AG10803 (cell line): ENCODE measurements at regions not wholly inside any gene's neighbourhood (a gene's known extent, or its start where the extent isn't known, plus 50 kb on each side); places are given as distances from the start of the nearest gene placed in this dataset.

Experiments used
- DNase-seq: peaks from one replicate; pipeline ENCODE4 v3.0.0; 2010; ENCODE audit warnings: low read depth
- H3K4me3 ChIP-seq: 2 replicates; pipeline ENCODE4 v1.5.1; 2011; ENCODE audit warnings: mild to moderate bottlenecking, low read length, control low read depth
- CTCF ChIP-seq: conservative IDR thresholded peaks from 2 replicates; pipeline ENCODE4 v1.5.1; 2011; ENCODE audit warnings: mild to moderate bottlenecking, low read length, control low read depth, inconsistent platforms

GRCh38 chr4:175125410-175126068 is 207.4 kb downstream of the ADAM29 start:
- no peak for DNase-seq

GRCh38 chr4:175127314-175127713 is 209.2 kb downstream of the ADAM29 start:
- no peak overlapping the region for H3K4me3 ChIP-seq
- no peak for DNase-seq
- TF ChIP-seq CTCF = no peak

More at GRCh38 chr4:175125410-175126068, 207.4 kb downstream of the ADAM29 start:
- H3K4me3 ChIP-seq = no peak overlapping the region
- TF ChIP-seq CTCF = no peak

GRCh38 chr4:175129797-175130196 is 211.6 kb downstream of the ADAM29 start:
- no peak for DNase-seq
- TF ChIP-seq CTCF = no peak
- H3K4me3 ChIP-seq = no peak overlapping the region

GRCh38 chr4:175139205-175139604 is 221.0 kb downstream of the ADAM29 start:
- DNase-seq = no peak
- H3K4me3 ChIP-seq = no peak overlapping the region
- TF ChIP-seq CTCF = no peak

GRCh38 chr4:175143116-175143515 is 225.0 kb downstream of the ADAM29 start:
- no peak for DNase-seq
- H3K4me3 ChIP-seq = no peak overlapping the region
- TF ChIP-seq CTCF = no peak

GRCh38 chr4:175146799-175147198 is 228.6 kb downstream of the ADAM29 start:
- no peak overlapping the region for H3K4me3 ChIP-seq
- no peak for TF ChIP-seq CTCF
- DNase-seq = no peak

GRCh38 chr4:175147233-175147632 is 229.1 kb downstream of the ADAM29 start:
- no peak for DNase-seq
- TF ChIP-seq CTCF = no peak
- H3K4me3 ChIP-seq = no peak overlapping the region
